Psoas muscle (tissue), 7 donors: ENCODE measurements at regions not wholly inside any gene's neighbourhood (a gene's known extent, or its start where the extent isn't known, plus 50 kb on each side); places are given as distances from the start of the nearest gene placed in this dataset.

Experiments used
- ATAC-seq, 4 donors: fragments of 200-7000 bp; cut with Tn5 transposase; one replicate each; pipeline ENCODE4 v1.9.1; 2020; ENCODE audit warnings: moderate library complexity in 3 of 4, mild to moderate bottlenecking in 2 of 4
- DNase-seq, 2 donors: peaks; one replicate each; pipeline ENCODE4 v3.0.0-alpha.2; 2020
- H3K27ac ChIP-seq: fragments of 200-600 bp; one replicate; pipeline ENCODE4 v1.8.0; 2022
- H3K27me3 ChIP-seq, 3 donors: fragments of 200-600 bp in 1 of 3; one replicate each; pipeline versions ENCODE4 v1.6.1 to v1.8.0; 2013 to 2022; ENCODE audit warnings: low read length in 2 of 3, mild to moderate bottlenecking in 2 of 3, moderate library complexity in 1 of 3; ENCODE audit not compliant: insufficient read depth in 3 of 3
- H3K36me3 ChIP-seq, 2 donors: fragments of 200-600 bp in 1 of 2; one replicate each; pipeline versions ENCODE4 v1.6.1 to v1.8.0; 2013 to 2022; ENCODE audit warnings: low read depth in 1 of 2, mild to moderate bottlenecking in 1 of 2, moderate library complexity in 1 of 2; ENCODE audit not compliant: insufficient read depth in 1 of 2
- H3K4me1 ChIP-seq: fragments of 200-600 bp; one replicate; pipeline ENCODE4 v1.8.0; 2022
- H3K4me3 ChIP-seq: fragments of 200-600 bp; one replicate; pipeline ENCODE4 v1.8.0; 2022; ENCODE audit warnings: mild to moderate bottlenecking
- H3K9me3 ChIP-seq: fragments of 200-600 bp; one replicate; pipeline ENCODE4 v1.8.0; 2022
- CTCF ChIP-seq: fragments of 200-600 bp; IDR thresholded peaks from one replicate; pipeline ENCODE4 v1.8.0; 2022; ENCODE audit warnings: antibody characterized with exemption
- WGBS, 3 donors: extraction: QIAGEN DNeasy Blood & Tissue Kit; methylation state at CpG; one replicate each; pipeline versions ENCODE4 v1.1.6 to v1.1.7; 2013; 5-methylcytosine and 5-hydroxymethylcytosine counted together
- intact Hi-C, 2 donors: fragments of 100-400 bp; cut with DNase I; formaldehyde crosslinking; loops; one replicate each; pipeline versions ENCODE4 v1.11.0 to v1.14.2; 2022
- donor health status: healthy with polysubstance abuse.
- donor health status: DM: no; HTN: no; CAD: no; lungs with moderate emphysema.
- donor health status: Bipolar disorder and iron deficiency.
- donor health status: healthy.
- donor health status: DM: yes; HTN: yes; CAD: no.
- donor health status: DM: no; HTN: no; CAD: no.
- donor health status: DM: yes; HTN: yes; CAD: no.

- Histone ChIP-seq H3K27me3 (no peaks in the 10 kb centered on the region), H3K27ac (no peak overlapping the region), H3K4me3 (no peak overlapping the region), H3K36me3 (no peaks in the 10 kb centered on the region), H3K9me3 (no peaks in the 10 kb centered on the region), H3K4me1 (no peaks in the 10 kb centered on the region)
- DNase-seq = no peak
- intact Hi-C loops = no loop called here
- TF ChIP-seq CTCF = no peak
- 23 to 26% (median 25%) methylated on average over 3 of the region's 3 CpGs for WGBS, 3 donors
- ATAC-seq = no peak
Observed at GRCh38 chr1:103250441-103250861, 142.1 kb upstream of the COL11A1 start.

GRCh38 chr1:103248417-103249102, 140.2 kb upstream of the COL11A1 start:
- no peak for TF ChIP-seq CTCF
- WGBS, 3 donors = 84 to 88% (median 85%) methylated on average over 8 of the region's 8 CpGs
- ATAC-seq = no peak
- Histone ChIP-seq H3K27ac (no peak overlapping the region), H3K4me3 (no peak overlapping the region), H3K27me3 (no peaks in the 10 kb centered on the region), H3K4me1 (no peaks in the 10 kb centered on the region), H3K9me3 (no peaks in the 10 kb centered on the region), H3K36me3 (no peaks in the 10 kb centered on the region)
- no peak for DNase-seq
- intact Hi-C loops = no loop called here

GRCh38 chr1:103247517-103247916, 139.2 kb upstream of the COL11A1 start:
- Histone ChIP-seq H3K9me3 (no peaks in the 10 kb centered on the region), H3K36me3 (no peaks in the 10 kb centered on the region), H3K4me3 (no peak overlapping the region), H3K27ac (no peak overlapping the region), H3K27me3 (no peaks in the 10 kb centered on the region), H3K4me1 (no peaks in the 10 kb centered on the region)
- no peak for DNase-seq
- TF ChIP-seq CTCF = no peak
- intact Hi-C loops = no loop called here
- 22 to 30% (median 26%) methylated on average over 2 of the region's 2 CpGs for WGBS, 3 donors
- ATAC-seq = no peak

GRCh38 chr1:103243481-103243880, 135.2 kb upstream of the COL11A1 start:
- H3K4me3 ChIP-seq = no peak overlapping the region
- H3K36me3 ChIP-seq = no peaks in the 10 kb centered on the region
- H3K27me3 ChIP-seq = no peaks in the 10 kb centered on the region
- WGBS, 3 donors = 81 to 82% (median 82%) methylated on average over 1 of the region's 1 CpG
- DNase-seq (no peak), ATAC-seq (no peak)
- no peaks in the 10 kb centered on the region for H3K9me3 ChIP-seq
- H3K27ac ChIP-seq = no peak overlapping the region
- no peak for TF ChIP-seq CTCF
- intact Hi-C loops = no loop called here
- H3K4me1 ChIP-seq = no peaks in the 10 kb centered on the region

- Histone ChIP-seq H3K4me1 (no peaks in the 10 kb centered on the region), H3K36me3 (no peaks in the 10 kb centered on the region), H3K9me3 (no peaks in the 10 kb centered on the region), H3K27me3 (no peaks in the 10 kb centered on the region), H3K4me3 (no peak overlapping the region), H3K27ac (no peak overlapping the region)
- DNase-seq (no peak), ATAC-seq (no peak)
- intact Hi-C loops = no loop called here
- TF ChIP-seq CTCF = no peak
Observed at GRCh38 chr1:103239034-103239433, 130.7 kb upstream of the COL11A1 start.
